Body of pancreas (tissue), 4 donors: ENCODE measurements at regions not wholly inside any gene's neighbourhood (a gene's known extent, or its start where the extent isn't known, plus 50 kb on each side); places are given as distances from the start of the nearest gene placed in this dataset.

Experiments used
- ATAC-seq: fragments of 150-250 bp; one replicate; pipeline ENCODE4 v1.9.1; 2016
- DNase-seq, 4 donors: peaks; one replicate each; pipeline ENCODE4 v3.0.0-alpha.2; 2019
- H3K27ac ChIP-seq, 4 donors: fragments of 200-600 bp; sonication (generic); 1 replicate in 3 of 4; 2 replicates in 1 of 4; pipeline versions ENCODE4 v1.5.1 to v1.6.1; 2016 to 2019; ENCODE audit warnings: mild to moderate bottlenecking in 1 of 4, mixed read lengths in 1 of 4, moderate library complexity in 1 of 4
- H3K27me3 ChIP-seq, 2 donors: fragments of 200-600 bp; sonication (generic); one replicate each; pipeline ENCODE4 v1.6.0; 2016; ENCODE audit warnings: mild to moderate bottlenecking in 1 of 2
- H3K36me3 ChIP-seq, 2 donors: fragments of 200-600 bp; sonication (generic); replicated peaks in 1 of 2; 2 replicates each; pipeline ENCODE4 v1.5.1; 2016; ENCODE audit warnings: low read depth in 2 of 2; ENCODE audit not compliant: insufficient read depth in 1 of 2
- H3K4me1 ChIP-seq: fragments of 200-600 bp; sonication (generic); one replicate; pipeline ENCODE4 v1.6.0; 2016
- H3K4me3 ChIP-seq, 2 donors: fragments of 200-600 bp; sonication (generic); 1 replicate in 1 of 2; 2 replicates in 1 of 2; pipeline ENCODE4 v1.5.1; 2016 to 2019
- H3K9me3 ChIP-seq, 3 donors: fragments of 200-600 bp; sonication (generic); 1 replicate in 2 of 3; 2 replicates in 1 of 3; pipeline ENCODE4 v1.5.1; 2016
- POLR2A ChIP-seq, 3 donors: fragments of 450-650 bp; IDR thresholded peaks; one replicate each; pipeline ENCODE4 v1.6.1; 2016; ENCODE audit warnings: antibody characterized with exemption in 3 of 3, mild to moderate bottlenecking in 2 of 3
- WGBS, 2 donors: methylation state at CpG; one replicate each; pipeline ENCODE4 v1.1.5; 2017; 5-methylcytosine and 5-hydroxymethylcytosine counted together
- intact Hi-C: fragments of 100-400 bp; cut with DNase I; formaldehyde crosslinking; loops from one replicate; pipeline ENCODE4 v1.15.1; 2023
- TF ChIP-seq, protein P1 (sequence below), 7 experiments: fragments of 450-650 bp in 4 of 7; fragments of 200-600 bp in 3 of 7; sonication (generic) in 3 of 7; IDR thresholded peaks; one replicate each; pipeline ENCODE4 v1.5.1; 2016 to 2019; ENCODE audit warnings: antibody characterized with exemption in 7 of 7

DNA sequence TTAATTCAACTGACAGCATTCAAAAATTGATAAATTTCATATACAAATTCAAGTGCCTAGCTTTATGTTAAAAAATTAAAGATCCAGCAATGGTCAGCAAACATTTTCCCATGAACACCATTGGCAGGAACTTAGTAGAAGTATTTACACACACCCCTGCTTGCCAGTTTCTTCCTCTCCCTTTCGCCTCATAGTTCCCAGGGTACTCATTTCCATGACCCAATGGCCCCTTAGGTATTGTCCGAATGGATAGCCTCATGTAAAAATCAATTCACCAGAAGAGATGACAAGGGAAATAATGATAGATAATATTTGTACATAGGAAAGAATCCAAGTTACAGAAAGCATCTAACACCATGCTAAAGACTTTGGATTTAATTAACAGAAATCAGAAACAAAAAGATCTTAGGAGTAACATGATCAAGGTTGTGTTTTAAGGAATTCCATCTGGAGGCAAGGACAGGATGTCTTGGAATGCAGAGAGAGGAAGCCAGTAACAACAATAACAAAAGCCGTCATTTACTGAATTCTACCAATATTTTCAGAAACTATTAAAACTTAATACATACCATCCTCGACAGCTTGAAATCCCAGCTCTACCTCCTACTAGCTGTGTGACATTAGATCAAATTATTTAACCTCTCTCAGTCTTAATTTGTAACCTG is 423.0 kb downstream of the IRS1 start:
- DNase-seq (no peak), ATAC-seq (no peak)
- H3K27me3 ChIP-seq, result no peaks in the 10 kb centered on the region
- H3K4me3 ChIP-seq, result no peak overlapping the region
- no peaks in the 10 kb centered on the region for H3K9me3 ChIP-seq
- H3K36me3 ChIP-seq, result no peaks in the 10 kb centered on the region
- WGBS, 2 donors, result 59 to 69% methylated on average over 4 of the region's 4 CpGs
- H3K27ac ChIP-seq, result no peak overlapping the region
- peaks cover 5% of the 10 kb centered on the region for H3K4me1 ChIP-seq
- TF ChIP-seq POLR2A (IDR thresholded peaks at IDR 0.05), result no peak
- TF ChIP-seq, protein P1, sequence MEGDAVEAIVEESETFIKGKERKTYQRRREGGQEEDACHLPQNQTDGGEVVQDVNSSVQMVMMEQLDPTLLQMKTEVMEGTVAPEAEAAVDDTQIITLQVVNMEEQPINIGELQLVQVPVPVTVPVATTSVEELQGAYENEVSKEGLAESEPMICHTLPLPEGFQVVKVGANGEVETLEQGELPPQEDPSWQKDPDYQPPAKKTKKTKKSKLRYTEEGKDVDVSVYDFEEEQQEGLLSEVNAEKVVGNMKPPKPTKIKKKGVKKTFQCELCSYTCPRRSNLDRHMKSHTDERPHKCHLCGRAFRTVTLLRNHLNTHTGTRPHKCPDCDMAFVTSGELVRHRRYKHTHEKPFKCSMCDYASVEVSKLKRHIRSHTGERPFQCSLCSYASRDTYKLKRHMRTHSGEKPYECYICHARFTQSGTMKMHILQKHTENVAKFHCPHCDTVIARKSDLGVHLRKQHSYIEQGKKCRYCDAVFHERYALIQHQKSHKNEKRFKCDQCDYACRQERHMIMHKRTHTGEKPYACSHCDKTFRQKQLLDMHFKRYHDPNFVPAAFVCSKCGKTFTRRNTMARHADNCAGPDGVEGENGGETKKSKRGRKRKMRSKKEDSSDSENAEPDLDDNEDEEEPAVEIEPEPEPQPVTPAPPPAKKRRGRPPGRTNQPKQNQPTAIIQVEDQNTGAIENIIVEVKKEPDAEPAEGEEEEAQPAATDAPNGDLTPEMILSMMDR (IDR thresholded peaks at IDR 0.05), result no peak
- intact Hi-C loops, result no loop called here

DNA sequence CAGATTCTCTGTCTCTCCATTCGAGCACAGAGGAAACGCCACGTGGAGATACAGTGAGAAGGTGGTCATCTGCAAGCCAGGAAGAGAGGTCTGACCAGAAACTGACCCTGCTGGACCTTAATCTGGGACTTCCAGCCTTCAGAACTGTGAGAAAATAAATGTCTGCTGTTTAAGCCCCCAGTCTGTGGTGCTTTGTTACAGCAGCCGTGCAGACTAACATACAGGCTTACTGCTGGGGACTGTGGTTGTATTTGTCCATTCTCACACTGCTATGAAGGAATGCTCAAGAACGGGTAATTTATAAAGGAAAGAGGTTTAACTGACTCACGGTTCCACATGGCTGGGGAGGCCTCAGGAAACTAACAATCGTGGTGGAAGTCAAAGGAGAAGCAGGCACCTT is 432.7 kb downstream of the IRS1 start:
- 76 to 79% methylated on average over 7 of the region's 7 CpGs for WGBS, 2 donors

DNA sequence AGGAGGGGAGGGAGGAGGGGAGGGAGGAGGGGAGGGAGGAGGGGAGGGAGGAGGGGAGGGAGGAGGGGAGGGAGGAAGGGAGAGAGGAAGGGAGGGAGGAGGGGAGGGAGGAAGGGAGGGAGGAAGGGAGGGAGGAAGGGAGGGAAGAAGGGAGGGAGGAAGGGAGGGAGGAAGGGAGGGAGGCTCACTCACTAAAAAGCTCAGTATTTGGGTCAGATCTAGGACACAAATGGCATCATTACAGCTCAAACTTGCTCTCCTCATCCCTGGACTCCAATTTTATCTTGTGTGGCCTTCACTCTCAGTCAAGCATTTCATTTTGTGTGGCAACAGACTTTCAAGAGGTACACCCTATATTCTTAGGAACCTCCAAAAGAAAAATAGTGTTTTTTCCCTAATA is 435.4 kb downstream of the IRS1 start:
- no peaks in the 10 kb centered on the region for H3K36me3 ChIP-seq
- intact Hi-C loops, result no loop called here
- ATAC-seq (no peak), DNase-seq (no peak)
- TF ChIP-seq, protein P1 (IDR thresholded peaks at IDR 0.05), result no peak
- no peak for TF ChIP-seq POLR2A (IDR thresholded peaks at IDR 0.05)
- H3K9me3 ChIP-seq, result no peaks in the 10 kb centered on the region
- no peaks in the 10 kb centered on the region for H3K4me1 ChIP-seq
- no peaks in the 10 kb centered on the region for H3K27me3 ChIP-seq
- no peak overlapping the region for H3K4me3 ChIP-seq
- H3K27ac ChIP-seq, result no peak overlapping the region

More for the DNA sequence above, 432.7 kb downstream of the IRS1 start:
- H3K27ac ChIP-seq, result no peak overlapping the region
- H3K36me3 ChIP-seq, result no peaks in the 10 kb centered on the region
- H3K27me3 ChIP-seq, result no peaks in the 10 kb centered on the region
- H3K4me3 ChIP-seq, result no peak overlapping the region
- intact Hi-C loops, result no loop called here
- ATAC-seq (no peak), DNase-seq (no peak)
- TF ChIP-seq POLR2A (IDR thresholded peaks at IDR 0.05), result no peak
- TF ChIP-seq, protein P1 (IDR thresholded peaks at IDR 0.05), result no peak
- H3K4me1 ChIP-seq, result no peaks in the 10 kb centered on the region
- H3K9me3 ChIP-seq, result no peaks in the 10 kb centered on the region

DNA sequence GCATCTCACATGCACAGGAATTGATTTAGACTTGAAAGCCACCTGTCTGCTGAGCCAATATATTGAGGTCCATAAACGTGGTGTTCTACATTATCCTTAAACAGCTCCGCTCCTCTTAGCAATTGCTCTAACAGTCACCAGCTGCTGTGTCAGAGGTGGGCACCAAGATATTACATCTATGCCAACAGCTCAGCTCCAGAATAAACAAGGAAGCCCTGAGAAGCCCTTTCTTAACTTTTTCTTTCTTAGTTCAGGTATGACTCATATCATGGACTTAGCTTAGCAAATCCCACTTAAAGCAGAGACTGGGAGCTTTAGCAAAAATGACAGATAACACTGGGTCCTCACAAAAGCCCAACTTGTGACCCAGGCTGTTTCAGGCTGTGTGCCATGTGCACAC is 436.6 kb downstream of the IRS1 start:
- H3K27ac ChIP-seq, result no peak overlapping the region
- H3K27me3 ChIP-seq, result no peaks in the 10 kb centered on the region
- no peak for ATAC-seq
- 70 to 76% methylated on average over 2 of the region's 2 CpGs for WGBS, 2 donors
- H3K9me3 ChIP-seq, result no peaks in the 10 kb centered on the region
- no peak overlapping the region for H3K4me3 ChIP-seq
- no peak for DNase-seq
- no peaks in the 10 kb centered on the region for H3K4me1 ChIP-seq
- no peaks in the 10 kb centered on the region for H3K36me3 ChIP-seq
- intact Hi-C loops, result no loop called here
- no peak for TF ChIP-seq POLR2A (IDR thresholded peaks at IDR 0.05)
- TF ChIP-seq, protein P1 (IDR thresholded peaks at IDR 0.05), result no peak

DNA sequence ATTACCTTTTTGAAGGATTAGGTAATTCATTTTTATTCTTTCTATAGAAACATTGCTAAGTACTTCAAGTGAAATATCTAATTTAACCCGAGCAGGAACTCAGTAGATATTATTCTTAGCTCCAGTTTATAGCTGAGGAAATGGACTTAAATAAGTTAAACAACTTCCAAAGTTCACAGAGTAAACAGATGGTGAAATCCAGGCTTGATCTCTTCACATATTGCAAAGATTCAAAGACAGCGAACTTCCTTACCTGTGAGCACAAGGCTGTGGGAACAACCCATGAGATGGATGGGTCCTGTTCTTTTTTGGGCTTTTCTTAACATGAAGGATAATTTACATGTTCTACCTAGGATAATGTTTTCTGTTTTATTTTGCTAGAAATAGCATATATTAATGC is 439.0 kb downstream of the IRS1 start:
- WGBS, 2 donors, result 68 to 71% methylated on average over 2 of the region's 2 CpGs
- no peaks in the 10 kb centered on the region for H3K9me3 ChIP-seq
- no peaks in the 10 kb centered on the region for H3K27me3 ChIP-seq
- DNase-seq, result no peak
- intact Hi-C loops, result no loop called here
- no peak overlapping the region for H3K27ac ChIP-seq
- TF ChIP-seq, protein P1 (IDR thresholded peaks at IDR 0.05), result no peak
- TF ChIP-seq POLR2A (IDR thresholded peaks at IDR 0.05), result no peak
- H3K4me3 ChIP-seq, result no peak overlapping the region
- no peaks in the 10 kb centered on the region for H3K4me1 ChIP-seq
- no peaks in the 10 kb centered on the region for H3K36me3 ChIP-seq
- ATAC-seq, result no peak
